GM12865 (cell line): ENCODE measurements at regions not wholly inside any gene's neighbourhood (a gene's known extent, or its start where the extent isn't known, plus 50 kb on each side); places are given as distances from the start of the nearest gene placed in this dataset.

ENCODE experiments used
- DNase-seq: peaks from one replicate; pipeline ENCODE4 v3.0.0; 2010; ENCODE audit warnings: low read depth
- H3K4me3 ChIP-seq: 2 replicates; pipeline ENCODE4 v1.5.1; 2011; ENCODE audit warnings: mild to moderate bottlenecking, low read depth, low read length, control low read depth
- CTCF ChIP-seq: IDR thresholded peaks from 2 replicates; pipeline ENCODE4 v1.5.1; 2011; ENCODE audit warnings: low read length, control low read depth, low read depth, inconsistent platforms; ENCODE audit not compliant: insufficient read depth; ENCODE audit errors: missing control alignments

GRCh38 chr2:9714630-9715214, 83.9 kb upstream of the YWHAQ start:
- no peak overlapping the region for H3K4me3 ChIP-seq
- no peak for DNase-seq
- TF ChIP-seq CTCF = no peak

GRCh38 chr2:9715238-9715637, 84.4 kb upstream of the YWHAQ start:
- H3K4me3 ChIP-seq = no peak overlapping the region
- no peak for TF ChIP-seq CTCF
- no peak for DNase-seq

- TF ChIP-seq CTCF = no peak
- no peak overlapping the region for H3K4me3 ChIP-seq
- no peak for DNase-seq
Measured at GRCh38 chr2:9717886-9718451, 87.2 kb upstream of the YWHAQ start.

GRCh38 chr2:9720352-9721093, 89.7 kb upstream of the YWHAQ start:
- H3K4me3 ChIP-seq = no peak overlapping the region
- DNase-seq = peak; percentile 44
- TF ChIP-seq CTCF = no peak

- H3K4me3 ChIP-seq = no peak overlapping the region
- DNase-seq = no peak
- TF ChIP-seq CTCF = no peak
Measured at GRCh38 chr2:9721344-9721743, 90.5 kb upstream of the YWHAQ start.

- H3K4me3 ChIP-seq = no peak overlapping the region
- DNase-seq = no peak
- no peak for TF ChIP-seq CTCF
Measured at GRCh38 chr2:9722451-9722850, 91.7 kb upstream of the YWHAQ start.

GRCh38 chr2:9724565-9724964, 93.8 kb upstream of the YWHAQ start:
- no peak overlapping the region for H3K4me3 ChIP-seq
- no peak for TF ChIP-seq CTCF
- no peak for DNase-seq
